ENCODE measurements at regions not wholly inside any gene's neighbourhood (a gene's known extent, or its start where the extent isn't known, plus 50 kb on each side); places are given as distances from the start of the nearest gene placed in this dataset.

- WGBS: 80% methylated on average over 3 of the region's 5 CpGs
- Histone ChIP-seq H2BK15ac (ENCODE audit: low read depth, poor library complexity, severe bottlenecking) (no peak overlapping the region), H3K18ac (ENCODE audit: low read depth in 1 of 2, low read length in 2 of 2) (no peak overlapping the region), H3K4me2 (ENCODE audit: low read length, poor library complexity, severe bottlenecking) (no peak overlapping the region), H3K23ac (ENCODE audit: low read length in 2 of 2) (no peak overlapping the region), H3K14ac (ENCODE audit: low read length in 2 of 2) (no peak overlapping the region), H2AK5ac (ENCODE audit: low read length, severe bottlenecking) (no peak overlapping the region), H3K4me3 (ENCODE audit: insufficient read depth in 1 of 2, low read depth in 1 of 2, low read length in 2 of 2) (no peak overlapping the region), H3K4me1 (ENCODE audit: control insufficient read depth, insufficient read depth, low read depth, low read length) (no peaks in the 10 kb centered on the region), H2BK120ac (ENCODE audit: low read depth, low read length) (no peak overlapping the region), H2BK12ac (ENCODE audit: low read length in 2 of 2) (no peak overlapping the region), H3K9me3 (ENCODE audit: control insufficient read depth, low read length) (no peaks in the 10 kb centered on the region), H3K79me1 (replicated peaks; ENCODE audit: low read length, poor library complexity, severe bottlenecking) (no peaks in the 10 kb centered on the region), H3K36me3 (ENCODE audit: control insufficient read depth in 1 of 2, insufficient read depth in 2 of 2, low read depth in 1 of 2, low read length in 2 of 2) (no peaks in the 10 kb centered on the region), H3K4ac (ENCODE audit: low read depth in 1 of 2, low read length in 2 of 2) (no peak overlapping the region), H3K27ac (ENCODE audit: low read length, poor library complexity, severe bottlenecking) (no peak overlapping the region), H2BK5ac (ENCODE audit: low read depth, low read length, poor library complexity, severe bottlenecking) (no peak overlapping the region), H3K9ac (ENCODE audit: low read length) (no peak overlapping the region), H2AFZ (ENCODE audit: low read depth, low read length) (no peak overlapping the region), H4K8ac (ENCODE audit: low read length) (no peak overlapping the region), H3K27me3 (ENCODE audit: control insufficient read depth in 1 of 2, insufficient read depth in 1 of 2, low read length in 2 of 2) (no peaks in the 10 kb centered on the region), H4K91ac (ENCODE audit: low read length) (no peak overlapping the region)
- no peak for DNase-seq
These were observed 551.4 kb downstream of the GLRX3 start for GRCh38 chr10:130687566-130687965.

GRCh38 chr10:130689743-130690626 is 553.8 kb downstream of the GLRX3 start:
- Histone ChIP-seq H4K8ac (ENCODE audit: low read length) (no peak overlapping the region), H2BK12ac (ENCODE audit: low read length in 2 of 2) (no peak overlapping the region), H3K9me3 (ENCODE audit: control insufficient read depth, low read length) (no peaks in the 10 kb centered on the region), H4K91ac (ENCODE audit: low read length) (no peak overlapping the region), H3K4me1 (ENCODE audit: control insufficient read depth, insufficient read depth, low read depth, low read length) (no peaks in the 10 kb centered on the region), H3K27me3 (ENCODE audit: control insufficient read depth in 1 of 2, insufficient read depth in 1 of 2, low read length in 2 of 2) (no peaks in the 10 kb centered on the region), H3K4me2 (ENCODE audit: low read length, poor library complexity, severe bottlenecking) (no peak overlapping the region), H3K9ac (ENCODE audit: low read length) (no peak overlapping the region), H2BK15ac (ENCODE audit: low read depth, poor library complexity, severe bottlenecking) (no peak overlapping the region), H3K4me3 (ENCODE audit: insufficient read depth in 1 of 2, low read depth in 1 of 2, low read length in 2 of 2) (no peak overlapping the region), H3K18ac (ENCODE audit: low read depth in 1 of 2, low read length in 2 of 2) (no peak overlapping the region), H3K36me3 (ENCODE audit: control insufficient read depth in 1 of 2, insufficient read depth in 2 of 2, low read depth in 1 of 2, low read length in 2 of 2) (no peaks in the 10 kb centered on the region), H3K14ac (ENCODE audit: low read length in 2 of 2) (no peak overlapping the region), H2BK5ac (ENCODE audit: low read depth, low read length, poor library complexity, severe bottlenecking) (no peak overlapping the region), H3K79me1 (replicated peaks; ENCODE audit: low read length, poor library complexity, severe bottlenecking) (no peaks in the 10 kb centered on the region), H3K4ac (ENCODE audit: low read depth in 1 of 2, low read length in 2 of 2) (no peak overlapping the region), H3K27ac (ENCODE audit: low read length, poor library complexity, severe bottlenecking) (no peak overlapping the region), H2AK5ac (ENCODE audit: low read length, severe bottlenecking) (no peak overlapping the region), H3K23ac (ENCODE audit: low read length in 2 of 2) (no peak overlapping the region), H2AFZ (ENCODE audit: low read depth, low read length) (no peak overlapping the region), H2BK120ac (ENCODE audit: low read depth, low read length) (no peak overlapping the region)
- 76% methylated on average over 14 of the region's 15 CpGs for WGBS
- DNase-seq: no peak

GRCh38 chr10:130691776-130692175 is 555.6 kb downstream of the GLRX3 start:
- 74% methylated on average over 3 of the region's 3 CpGs for WGBS
- Histone ChIP-seq H3K27me3 (ENCODE audit: control insufficient read depth in 1 of 2, insufficient read depth in 1 of 2, low read length in 2 of 2) (no peaks in the 10 kb centered on the region), H3K9ac (ENCODE audit: low read length) (no peak overlapping the region), H3K27ac (ENCODE audit: low read length, poor library complexity, severe bottlenecking) (no peak overlapping the region), H3K4me2 (ENCODE audit: low read length, poor library complexity, severe bottlenecking) (no peak overlapping the region), H2BK5ac (ENCODE audit: low read depth, low read length, poor library complexity, severe bottlenecking) (no peak overlapping the region), H4K8ac (ENCODE audit: low read length) (no peak overlapping the region), H2BK12ac (ENCODE audit: low read length in 2 of 2) (no peak overlapping the region), H2BK15ac (ENCODE audit: low read depth, poor library complexity, severe bottlenecking) (no peak overlapping the region), H3K4ac (ENCODE audit: low read depth in 1 of 2, low read length in 2 of 2) (no peak overlapping the region), H4K91ac (ENCODE audit: low read length) (no peak overlapping the region), H2AFZ (ENCODE audit: low read depth, low read length) (no peak overlapping the region), H3K4me1 (ENCODE audit: control insufficient read depth, insufficient read depth, low read depth, low read length) (no peaks in the 10 kb centered on the region), H3K36me3 (ENCODE audit: control insufficient read depth in 1 of 2, insufficient read depth in 2 of 2, low read depth in 1 of 2, low read length in 2 of 2) (no peaks in the 10 kb centered on the region), H3K18ac (ENCODE audit: low read depth in 1 of 2, low read length in 2 of 2) (no peak overlapping the region), H3K14ac (ENCODE audit: low read length in 2 of 2) (no peak overlapping the region), H2AK5ac (ENCODE audit: low read length, severe bottlenecking) (no peak overlapping the region), H3K4me3 (ENCODE audit: insufficient read depth in 1 of 2, low read depth in 1 of 2, low read length in 2 of 2) (no peak overlapping the region), H2BK120ac (ENCODE audit: low read depth, low read length) (no peak overlapping the region), H3K9me3 (ENCODE audit: control insufficient read depth, low read length) (peaks cover 5% of the 10 kb centered on the region), H3K79me1 (replicated peaks; ENCODE audit: low read length, poor library complexity, severe bottlenecking) (no peaks in the 10 kb centered on the region), H3K23ac (ENCODE audit: low read length in 2 of 2) (no peak overlapping the region)
- no peak for DNase-seq

DNA sequence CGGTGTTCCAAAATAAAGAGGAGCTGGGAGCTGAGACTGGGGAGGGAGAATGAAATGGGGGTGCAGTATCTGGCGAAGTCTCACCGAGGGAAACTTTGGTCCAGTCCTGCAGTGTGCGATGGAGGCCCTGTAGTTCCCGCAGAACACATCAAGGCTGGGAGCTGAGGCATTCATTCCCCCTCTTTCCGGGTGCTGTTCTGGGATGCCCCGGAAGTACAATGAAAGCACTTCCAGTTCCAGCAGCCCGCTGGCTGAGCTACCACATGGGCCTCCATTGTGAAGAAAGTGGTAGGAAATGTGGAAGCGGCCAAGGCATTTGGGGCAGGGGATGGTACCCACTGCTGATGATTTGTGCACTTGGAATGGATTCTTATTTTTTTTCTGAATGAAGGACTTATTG is 560.7 kb downstream of the GLRX3 start:
- WGBS: 81% methylated on average over 9 of the region's 9 CpGs
- H2AK5ac ChIP-seq (ENCODE audit: low read length, severe bottlenecking): no peak overlapping the region
- peaks cover 10% of the 10 kb centered on the region for H3K9me3 ChIP-seq (ENCODE audit: control insufficient read depth, low read length)
- no peak overlapping the region for H4K91ac ChIP-seq (ENCODE audit: low read length)
- no peak overlapping the region for H2AFZ ChIP-seq (ENCODE audit: low read depth, low read length)
- no peak overlapping the region for H3K18ac ChIP-seq (ENCODE audit: low read depth in 1 of 2, low read length in 2 of 2)
- H2BK15ac ChIP-seq (ENCODE audit: low read depth, poor library complexity, severe bottlenecking): no peak overlapping the region
- H4K8ac ChIP-seq (ENCODE audit: low read length): no peak overlapping the region
- H3K36me3 ChIP-seq (ENCODE audit: control insufficient read depth in 1 of 2, insufficient read depth in 2 of 2, low read depth in 1 of 2, low read length in 2 of 2): no peaks in the 10 kb centered on the region
- H3K4me1 ChIP-seq (ENCODE audit: control insufficient read depth, insufficient read depth, low read depth, low read length): no peaks in the 10 kb centered on the region
- DNase-seq: no peak
- no peak overlapping the region for H3K4ac ChIP-seq (ENCODE audit: low read depth in 1 of 2, low read length in 2 of 2)
- H3K79me1 ChIP-seq (replicated peaks; ENCODE audit: low read length, poor library complexity, severe bottlenecking): no peaks in the 10 kb centered on the region
- H3K27ac ChIP-seq (ENCODE audit: low read length, poor library complexity, severe bottlenecking): no peak overlapping the region
- no peak overlapping the region for H2BK5ac ChIP-seq (ENCODE audit: low read depth, low read length, poor library complexity, severe bottlenecking)
- H2BK12ac ChIP-seq (ENCODE audit: low read length in 2 of 2): no peak overlapping the region
- H3K27me3 ChIP-seq (ENCODE audit: control insufficient read depth in 1 of 2, insufficient read depth in 1 of 2, low read length in 2 of 2): no peaks in the 10 kb centered on the region
- H3K23ac ChIP-seq (ENCODE audit: low read length in 2 of 2): no peak overlapping the region
- no peak overlapping the region for H3K4me2 ChIP-seq (ENCODE audit: low read length, poor library complexity, severe bottlenecking)
- no peak overlapping the region for H2BK120ac ChIP-seq (ENCODE audit: low read depth, low read length)
- no peak overlapping the region for H3K4me3 ChIP-seq (ENCODE audit: insufficient read depth in 1 of 2, low read depth in 1 of 2, low read length in 2 of 2)
- no peak overlapping the region for H3K14ac ChIP-seq (ENCODE audit: low read length in 2 of 2)
- no peak overlapping the region for H3K9ac ChIP-seq (ENCODE audit: low read length)
